Gastrocnemius medialis (tissue), 4 donors: ENCODE measurements at regions not wholly inside any gene's neighbourhood (a gene's known extent, or its start where the extent isn't known, plus 50 kb on each side); places are given as distances from the start of the nearest gene placed in this dataset.

Experiments used
- POLR2A ChIP-seq, 2 donors: fragments of 450-650 bp; IDR thresholded peaks; one replicate each; pipeline ENCODE4 v1.6.1; 2017; ENCODE audit warnings: antibody characterized with exemption in 2 of 2, mild to moderate bottlenecking in 2 of 2, moderate library complexity in 2 of 2
- TF ChIP-seq, protein P1 (sequence below), 5 experiments: fragments of 450-650 bp in 3 of 5; fragments of 200-600 bp in 2 of 5; sonication (generic) in 2 of 5; IDR thresholded peaks in 4 of 5; conservative IDR thresholded peaks in 1 of 5; 1 replicate in 4 of 5; 2 replicates in 1 of 5; pipeline ENCODE4 v1.5.1; 2016 to 2019; ENCODE audit warnings: antibody characterized with exemption in 5 of 5, mild to moderate bottlenecking in 3 of 5, moderate library complexity in 3 of 5

DNA sequence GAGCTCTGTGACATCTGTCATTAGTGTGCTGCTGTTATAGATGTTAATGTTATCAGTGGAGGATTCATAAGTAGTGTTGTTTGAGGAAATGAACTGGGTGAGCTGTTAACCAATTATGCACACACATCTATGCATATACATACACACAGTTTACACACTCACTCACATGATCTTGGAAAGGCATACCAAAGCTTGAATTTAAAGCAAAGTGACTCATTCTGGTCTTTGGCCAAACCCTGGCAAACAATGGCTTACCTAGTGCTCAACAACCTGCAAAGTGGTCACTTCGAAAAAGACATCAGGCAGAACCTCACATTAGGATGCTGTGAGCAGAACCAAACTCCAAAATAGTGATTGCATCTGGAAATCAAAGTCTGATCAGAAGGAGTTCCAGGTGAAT is 1037.3 kb upstream of the CDH6 start:
- TF ChIP-seq POLR2A (IDR thresholded peaks at IDR 0.05), result no peak
- TF ChIP-seq, protein P1, sequence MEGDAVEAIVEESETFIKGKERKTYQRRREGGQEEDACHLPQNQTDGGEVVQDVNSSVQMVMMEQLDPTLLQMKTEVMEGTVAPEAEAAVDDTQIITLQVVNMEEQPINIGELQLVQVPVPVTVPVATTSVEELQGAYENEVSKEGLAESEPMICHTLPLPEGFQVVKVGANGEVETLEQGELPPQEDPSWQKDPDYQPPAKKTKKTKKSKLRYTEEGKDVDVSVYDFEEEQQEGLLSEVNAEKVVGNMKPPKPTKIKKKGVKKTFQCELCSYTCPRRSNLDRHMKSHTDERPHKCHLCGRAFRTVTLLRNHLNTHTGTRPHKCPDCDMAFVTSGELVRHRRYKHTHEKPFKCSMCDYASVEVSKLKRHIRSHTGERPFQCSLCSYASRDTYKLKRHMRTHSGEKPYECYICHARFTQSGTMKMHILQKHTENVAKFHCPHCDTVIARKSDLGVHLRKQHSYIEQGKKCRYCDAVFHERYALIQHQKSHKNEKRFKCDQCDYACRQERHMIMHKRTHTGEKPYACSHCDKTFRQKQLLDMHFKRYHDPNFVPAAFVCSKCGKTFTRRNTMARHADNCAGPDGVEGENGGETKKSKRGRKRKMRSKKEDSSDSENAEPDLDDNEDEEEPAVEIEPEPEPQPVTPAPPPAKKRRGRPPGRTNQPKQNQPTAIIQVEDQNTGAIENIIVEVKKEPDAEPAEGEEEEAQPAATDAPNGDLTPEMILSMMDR (IDR thresholded peaks at IDR 0.05 in 4 of 5, conservative IDR thresholded peaks at IDR 0.05 in 1 of 5), result no peak
